SK-N-SH (cell line): ENCODE measurements at regions not wholly inside any gene's neighbourhood (a gene's known extent, or its start where the extent isn't known, plus 50 kb on each side); places are given as distances from the start of the nearest gene placed in this dataset.

Experiments used
- CTCF ChIA-PET: fragments of 300-600, 350-600 bp; formaldehyde crosslinking; extraction: SDS; loops from one replicate; lab custom pipeline; 2021; lab: Yijun Ruan, JAX
- POLR2A ChIA-PET: fragments of 350-600 bp; sonication (Branson Sonifier 250); formaldehyde crosslinking; extraction: SDS; loops from one replicate; lab custom pipeline; 2020; ENCODE audit warnings: antibody characterized with exemption, inconsistent platforms; lab: Yijun Ruan, JAX
- DNase-seq: peaks from one replicate; pipeline ENCODE4 v3.0.0; 2012
- H2AFZ ChIP-seq: fragments of 200-600 bp; sonication (generic); 2 replicates; pipeline ENCODE4 v1.8.1; 2016; ENCODE audit warnings: antibody characterized with exemption, mild to moderate bottlenecking, low read depth
- H3F3A ChIP-seq: fragments of 200-600 bp; sonication (generic); replicated peaks from 2 replicates; pipeline ENCODE3; 2016; ENCODE audit warnings: antibody characterized with exemption, mild to moderate bottlenecking; ENCODE audit not compliant: insufficient read depth
- H3K27ac ChIP-seq, 2 experiments: fragments of 200-500 bp in 1 of 2; fragments of 200-600 bp in 1 of 2; sonication (Bioruptor generic) in 1 of 2; sonication (generic), shearing (Covaris generic) in 1 of 2; 2 replicates each; pipeline versions ENCODE4 v1.5.1 to v1.6.1; 2014 to 2016; ENCODE audit warnings: low read depth in 2 of 2, inconsistent platforms in 1 of 2, low read length in 1 of 2, mild to moderate bottlenecking in 1 of 2, mixed read lengths in 1 of 2
- H3K27me3 ChIP-seq: fragments of 200-600 bp; sonication (generic), shearing (Covaris generic); 2 replicates; pipeline ENCODE4 v1.6.1; 2016; ENCODE audit warnings: mixed run types; ENCODE audit not compliant: insufficient read depth
- H3K36me3 ChIP-seq, 2 experiments: fragments of 200-500 bp in 1 of 2; fragments of 200-600 bp in 1 of 2; sonication (Bioruptor generic) in 1 of 2; sonication (generic) in 1 of 2; replicated peaks in 1 of 2; 2 replicates each; pipeline versions ENCODE3 to v1.5.1; 2014 to 2016; ENCODE audit warnings: low read length in 1 of 2, mild to moderate bottlenecking in 1 of 2; ENCODE audit not compliant: insufficient read depth in 2 of 2, control insufficient read depth in 1 of 2
- H3K4me1 ChIP-seq, 2 experiments: fragments of 200-500 bp in 1 of 2; fragments of 200-600 bp in 1 of 2; sonication (Bioruptor generic) in 1 of 2; sonication (generic), shearing (Covaris generic) in 1 of 2; 2 replicates each; pipeline versions ENCODE4 v1.5.1 to v1.6.1; 2014 to 2016; ENCODE audit warnings: low read depth in 1 of 2, low read length in 1 of 2, mixed run types in 1 of 2; ENCODE audit not compliant: insufficient read depth in 2 of 2, control insufficient read depth in 1 of 2
- H3K4me2 ChIP-seq: fragments of 200-600 bp; sonication (generic), shearing (Covaris generic); 2 replicates; pipeline ENCODE4 v1.6.1; 2017; ENCODE audit warnings: mixed run types
- H3K4me3 ChIP-seq, 2 experiments: fragments of 200-500 bp in 1 of 2; fragments of 200-600 bp in 1 of 2; sonication (Bioruptor generic) in 1 of 2; sonication (generic), shearing (Covaris generic) in 1 of 2; 2 replicates each; pipeline versions ENCODE4 v1.5.1 to v1.8.1; 2014 to 2016; ENCODE audit warnings: low read depth in 2 of 2, inconsistent platforms in 1 of 2, low read length in 1 of 2, mild to moderate bottlenecking in 1 of 2, mixed read lengths in 1 of 2, moderate library complexity in 1 of 2
- H3K79me2 ChIP-seq: fragments of 200-600 bp; sonication (generic); 2 replicates; pipeline ENCODE4 v1.8.1; 2017; ENCODE audit warnings: mild to moderate bottlenecking; ENCODE audit not compliant: insufficient read depth
- H3K9ac ChIP-seq: fragments of 200-600 bp; sonication (generic); 2 replicates; pipeline ENCODE4 v1.6.1; 2017; ENCODE audit warnings: mixed run types
- H3K9me2 ChIP-seq: fragments of 200-600 bp; sonication (generic); 2 replicates; pipeline ENCODE4 v1.6.1; 2017; ENCODE audit warnings: mixed run types
- H3K9me3 ChIP-seq: fragments of 200-600 bp; sonication (generic); 2 replicates; pipeline ENCODE4 v1.6.1; 2017; ENCODE audit warnings: mixed run types, mild to moderate bottlenecking, moderate library complexity
- H4K20me1 ChIP-seq: fragments of 200-600 bp; sonication (generic); 2 replicates; pipeline ENCODE4 v1.6.1; 2017; ENCODE audit warnings: mild to moderate bottlenecking, mixed run types; ENCODE audit not compliant: insufficient read depth
- ELF1 ChIP-seq: IDR thresholded peaks from 2 replicates; pipeline ENCODE4 v1.4.0; 2012
- EZH2phosphoT487 ChIP-seq: fragments of 200-600 bp; sonication (generic); IDR thresholded peaks from 2 replicates; pipeline ENCODE4 v1.6.1; 2017; ENCODE audit warnings: low read depth, mixed run types, mild to moderate bottlenecking, antibody characterized with exemption, moderate library complexity, borderline replicate concordance
- FOXJ3 ChIP-seq: sonication (generic); formaldehyde crosslinking; IDR thresholded peaks from 2 replicates; pipeline ENCODE4 v1.5.1; 2020; ENCODE audit warnings: mild to moderate bottlenecking, missing genetic modification reagents
- GABPA ChIP-seq: IDR thresholded peaks from 2 replicates; pipeline ENCODE4 v1.4.0; 2012; ENCODE audit warnings: low read depth, mild to moderate bottlenecking
- GATA2 ChIP-seq: sonication (generic); formaldehyde crosslinking; IDR thresholded peaks from 2 replicates; pipeline ENCODE4 v1.5.0; 2020; ENCODE audit warnings: mild to moderate bottlenecking, missing genetic modification reagents
- NFIC ChIP-seq: IDR thresholded peaks from 2 replicates; pipeline ENCODE4 v1.4.0; 2012; ENCODE audit warnings: borderline replicate concordance
- RAD21 ChIP-seq: IDR thresholded peaks from 2 replicates; pipeline ENCODE4 v1.6.1; 2012; ENCODE audit warnings: mild to moderate bottlenecking, low read length
- RFX5 ChIP-seq: IDR thresholded peaks from 2 replicates; pipeline ENCODE4 v1.6.1; 2012; ENCODE audit warnings: mild to moderate bottlenecking, improper control_type of control experiment, low read length
- RXRA ChIP-seq: IDR thresholded peaks from 2 replicates; pipeline ENCODE4 v1.4.0; 2012; ENCODE audit warnings: low read depth, mild to moderate bottlenecking, borderline replicate concordance
- SIN3A ChIP-seq: IDR thresholded peaks from 2 replicates; pipeline ENCODE4 v1.6.1; 2012; ENCODE audit warnings: low read depth, mild to moderate bottlenecking, low read length, moderate library complexity, borderline replicate concordance
- TAF1 ChIP-seq: IDR thresholded peaks from 2 replicates; pipeline ENCODE4 v1.6.1; 2012; ENCODE audit warnings: low read depth, mild to moderate bottlenecking, low read length, moderate library complexity, borderline replicate concordance
- TEAD4 ChIP-seq: IDR thresholded peaks from 2 replicates; pipeline ENCODE4 v1.4.0; 2012; ENCODE audit warnings: mild to moderate bottlenecking, borderline replicate concordance; ENCODE audit not compliant: insufficient read depth
- WGBS: methylation state at CpG from one replicate; pipeline ENCODE4 v1.1.6; 2017; ENCODE audit warnings: low lambda C conversion rate; 5-methylcytosine and 5-hydroxymethylcytosine counted together
- TF ChIP-seq, protein P1 (sequence below): fragments of 200-600 bp; sonication (generic); IDR thresholded peaks from 2 replicates; pipeline ENCODE4 v1.6.1; 2017; ENCODE audit warnings: antibody characterized with exemption, mild to moderate bottlenecking, moderate library complexity
- TF ChIP-seq, protein P2 (sequence below): fragments of 150-350 bp; IDR thresholded peaks from 2 replicates; pipeline ENCODE4 v1.6.1; 2017; ENCODE audit warnings: antibody characterized with exemption, low read length, low read depth, borderline replicate concordance

GRCh38 chr11:27875831-27876775 is 175.8 kb upstream of the BDNF start:
- ChIA-PET POLR2A (no interaction called here), CTCF (no interaction called here)
- Histone ChIP-seq H3K27ac (no peak overlapping the region), H3K9me3 (no peaks in the 10 kb centered on the region), H2AFZ (no peak overlapping the region), H3K36me3 (no peaks in the 10 kb centered on the region), H3K27me3 (no peaks in the 10 kb centered on the region), H3K4me2 (no peak overlapping the region), H3K4me1 (no peaks in the 10 kb centered on the region), H3K9ac (no peak overlapping the region), H4K20me1 (no peaks in the 10 kb centered on the region), H3K4me3 (no peak overlapping the region), H3K79me2 (no peaks in the 10 kb centered on the region), H3F3A (no peaks in the 10 kb centered on the region), H3K9me2 (no peaks in the 10 kb centered on the region)
- WGBS, result 52% methylated on average over 3 of the region's 3 CpGs
- TF ChIP-seq RXRA (no peak), RFX5 (no peak), GATA2 (CRISPR knock-in tag) (no peak), ELF1 (no peak), SIN3A (no peak)
- TF ChIP-seq, protein P1, sequence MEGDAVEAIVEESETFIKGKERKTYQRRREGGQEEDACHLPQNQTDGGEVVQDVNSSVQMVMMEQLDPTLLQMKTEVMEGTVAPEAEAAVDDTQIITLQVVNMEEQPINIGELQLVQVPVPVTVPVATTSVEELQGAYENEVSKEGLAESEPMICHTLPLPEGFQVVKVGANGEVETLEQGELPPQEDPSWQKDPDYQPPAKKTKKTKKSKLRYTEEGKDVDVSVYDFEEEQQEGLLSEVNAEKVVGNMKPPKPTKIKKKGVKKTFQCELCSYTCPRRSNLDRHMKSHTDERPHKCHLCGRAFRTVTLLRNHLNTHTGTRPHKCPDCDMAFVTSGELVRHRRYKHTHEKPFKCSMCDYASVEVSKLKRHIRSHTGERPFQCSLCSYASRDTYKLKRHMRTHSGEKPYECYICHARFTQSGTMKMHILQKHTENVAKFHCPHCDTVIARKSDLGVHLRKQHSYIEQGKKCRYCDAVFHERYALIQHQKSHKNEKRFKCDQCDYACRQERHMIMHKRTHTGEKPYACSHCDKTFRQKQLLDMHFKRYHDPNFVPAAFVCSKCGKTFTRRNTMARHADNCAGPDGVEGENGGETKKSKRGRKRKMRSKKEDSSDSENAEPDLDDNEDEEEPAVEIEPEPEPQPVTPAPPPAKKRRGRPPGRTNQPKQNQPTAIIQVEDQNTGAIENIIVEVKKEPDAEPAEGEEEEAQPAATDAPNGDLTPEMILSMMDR, result no peak
- DNase-seq, result no peak

DNA sequence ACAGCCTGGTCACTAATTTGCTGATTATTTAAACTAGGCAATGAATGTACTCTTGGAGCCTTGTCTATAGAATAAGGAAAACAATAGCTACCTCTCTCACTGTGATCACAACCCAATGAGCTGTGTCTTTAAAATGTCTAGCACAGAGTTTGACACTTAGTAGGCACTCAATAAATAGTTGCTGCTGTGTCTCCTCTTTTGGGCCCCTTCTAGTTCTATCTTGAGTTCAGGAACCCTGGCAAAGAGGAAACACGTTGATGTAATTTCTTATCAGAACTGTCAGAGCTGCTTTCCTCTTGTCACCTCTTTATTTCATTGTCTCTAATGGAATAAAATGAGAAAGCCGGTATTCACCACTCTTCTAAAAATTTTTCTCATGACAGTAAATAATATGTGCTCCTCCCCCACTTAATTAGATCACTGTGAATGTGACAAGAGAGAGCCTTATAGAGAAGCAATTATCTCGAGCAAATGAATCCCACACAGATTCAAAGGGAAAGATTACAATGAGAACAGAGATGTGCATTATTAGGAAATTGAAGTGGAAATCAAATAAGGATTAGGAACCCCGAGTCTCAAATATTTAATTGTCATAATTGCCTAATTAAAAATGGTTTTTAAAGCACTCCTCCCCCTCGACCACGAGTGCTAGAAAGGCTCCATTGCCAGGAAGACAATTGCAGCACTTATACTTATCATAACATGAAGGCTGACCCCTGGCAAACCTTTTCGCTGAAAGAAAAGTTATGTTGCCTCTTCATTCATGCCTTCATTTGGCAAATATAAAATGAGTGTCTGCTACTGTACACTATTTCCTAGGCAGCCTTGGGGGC is 175.0 kb upstream of the BDNF start:
- Histone ChIP-seq H3K9me2 (no peaks in the 10 kb centered on the region), H2AFZ (no peak overlapping the region), H3K36me3 (no peaks in the 10 kb centered on the region), H3K27me3 (no peaks in the 10 kb centered on the region), H3K4me3 (no peak overlapping the region), H4K20me1 (no peaks in the 10 kb centered on the region), H3K9me3 (no peaks in the 10 kb centered on the region), H3K9ac (no peak overlapping the region), H3K4me1 (no peaks in the 10 kb centered on the region), H3K4me2 (no peak overlapping the region), H3K27ac (no peak overlapping the region), H3F3A (no peaks in the 10 kb centered on the region), H3K79me2 (no peaks in the 10 kb centered on the region)
- WGBS, result 28% methylated on average over 7 of the region's 7 CpGs
- DNase-seq, result no peak
- TF ChIP-seq FOXJ3 (no peak), GATA2 (CRISPR knock-in tag) (no peak), RAD21 (no peak), NFIC (no peak), RXRA (no peak), GABPA (no peak), TAF1 (no peak), TEAD4 (no peak), EZH2phosphoT487 (no peak), RFX5 (no peak)
- TF ChIP-seq, protein P2, sequence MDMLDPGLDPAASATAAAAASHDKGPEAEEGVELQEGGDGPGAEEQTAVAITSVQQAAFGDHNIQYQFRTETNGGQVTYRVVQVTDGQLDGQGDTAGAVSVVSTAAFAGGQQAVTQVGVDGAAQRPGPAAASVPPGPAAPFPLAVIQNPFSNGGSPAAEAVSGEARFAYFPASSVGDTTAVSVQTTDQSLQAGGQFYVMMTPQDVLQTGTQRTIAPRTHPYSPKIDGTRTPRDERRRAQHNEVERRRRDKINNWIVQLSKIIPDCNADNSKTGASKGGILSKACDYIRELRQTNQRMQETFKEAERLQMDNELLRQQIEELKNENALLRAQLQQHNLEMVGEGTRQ, result no peak
- ChIA-PET CTCF (no interaction called here), POLR2A (no interaction called here)
